ENCODE measurements at regions not wholly inside any gene's neighbourhood (a gene's known extent, or its start where the extent isn't known, plus 50 kb on each side); places are given as distances from the start of the nearest gene placed in this dataset.

DNA sequence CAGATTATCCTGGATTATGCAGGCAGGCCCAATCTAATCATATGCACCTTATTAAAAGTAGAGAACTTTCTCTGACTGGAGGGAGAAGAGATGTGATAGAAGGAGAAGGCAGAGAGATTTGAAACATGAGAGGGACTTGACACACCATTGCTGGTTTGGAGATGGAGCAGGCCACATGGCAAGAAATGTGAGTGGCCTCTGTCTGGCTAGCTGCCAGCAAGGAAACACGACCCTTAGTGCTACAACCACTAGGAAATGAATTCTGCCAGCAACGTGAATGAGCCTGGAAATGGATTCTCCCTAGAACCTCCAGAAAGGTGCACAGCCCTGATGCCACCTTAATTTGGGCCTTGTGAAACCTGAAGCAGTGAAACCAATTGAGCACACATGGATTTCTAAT lies 79.5 kb upstream of the MBNL3 start:
- Histone ChIP-seq H3K9me3 (ENCODE audit: control extremely low read depth in 1 of 3, control insufficient read depth in 2 of 3, insufficient read depth in 1 of 3, low read length in 2 of 3) (no peaks in the 10 kb centered on the region), H3K79me2 (ENCODE audit: control insufficient read depth, insufficient read depth, low read length) (no peaks in the 10 kb centered on the region), H3K36me3 (replicated peaks in 1 of 2; ENCODE audit: control extremely low read depth in 1 of 2, control insufficient read depth in 1 of 2, extremely low read depth in 1 of 2, insufficient read depth in 2 of 2, low read length in 1 of 2) (no peaks in the 10 kb centered on the region), H2AFZ (ENCODE audit: insufficient read depth, low read depth, low read length, poor library complexity, severe bottlenecking) (no peak overlapping the region), H4K20me1 (ENCODE audit: control insufficient read depth, insufficient read depth, low read length, poor library complexity, severe bottlenecking) (no peaks in the 10 kb centered on the region), H3K9ac (ENCODE audit: low read length) (no peak overlapping the region), H3K4me2 (replicated peaks; ENCODE audit: low read depth, low read length, poor library complexity, severe bottlenecking) (no peak overlapping the region), H3K27ac (ENCODE audit: low read length in 2 of 2) (no peak overlapping the region), H3K27me3 (replicated peaks in 1 of 4; ENCODE audit: control extremely low read depth in 1 of 4, control insufficient read depth in 3 of 4, insufficient read depth in 4 of 4, low read length in 3 of 4) (no peaks in the 10 kb centered on the region), H3K4me3 (ENCODE audit: control extremely low read depth in 1 of 5, extremely low read depth in 1 of 5, insufficient read depth in 1 of 5, low read depth in 2 of 5, low read length in 4 of 5) (no peak overlapping the region), H3K4me1 (ENCODE audit: control insufficient read depth in 2 of 2, insufficient read depth in 2 of 2, low read length in 2 of 2) (peaks cover 0 to 3% of the 10 kb centered on the region in 2 donors)
- ChIA-PET POLR2A (no interaction called here), CTCF (interaction anchor here (1.2 kb wide), 1 partner anchor 276 kb away, joined by 3 read pairs; no protein-coding TSS in a partner anchor)
- Mint-ChIP-seq H3K4me3 (no peak overlapping the region), H3K27ac (no peak overlapping the region), H3K9me3 (ENCODE audit: insufficient read depth) (no peaks in the 10 kb centered on the region), H3K27me3 (no peaks in the 10 kb centered on the region), H3K4me1 (peaks cover 6% of the 10 kb centered on the region)
- TF ChIP-seq, protein P1, sequence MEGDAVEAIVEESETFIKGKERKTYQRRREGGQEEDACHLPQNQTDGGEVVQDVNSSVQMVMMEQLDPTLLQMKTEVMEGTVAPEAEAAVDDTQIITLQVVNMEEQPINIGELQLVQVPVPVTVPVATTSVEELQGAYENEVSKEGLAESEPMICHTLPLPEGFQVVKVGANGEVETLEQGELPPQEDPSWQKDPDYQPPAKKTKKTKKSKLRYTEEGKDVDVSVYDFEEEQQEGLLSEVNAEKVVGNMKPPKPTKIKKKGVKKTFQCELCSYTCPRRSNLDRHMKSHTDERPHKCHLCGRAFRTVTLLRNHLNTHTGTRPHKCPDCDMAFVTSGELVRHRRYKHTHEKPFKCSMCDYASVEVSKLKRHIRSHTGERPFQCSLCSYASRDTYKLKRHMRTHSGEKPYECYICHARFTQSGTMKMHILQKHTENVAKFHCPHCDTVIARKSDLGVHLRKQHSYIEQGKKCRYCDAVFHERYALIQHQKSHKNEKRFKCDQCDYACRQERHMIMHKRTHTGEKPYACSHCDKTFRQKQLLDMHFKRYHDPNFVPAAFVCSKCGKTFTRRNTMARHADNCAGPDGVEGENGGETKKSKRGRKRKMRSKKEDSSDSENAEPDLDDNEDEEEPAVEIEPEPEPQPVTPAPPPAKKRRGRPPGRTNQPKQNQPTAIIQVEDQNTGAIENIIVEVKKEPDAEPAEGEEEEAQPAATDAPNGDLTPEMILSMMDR (IDR thresholded peaks at IDR 0.05), result no peak
- TF ChIP-seq EZH2 (IDR thresholded peaks at IDR 0.05; ENCODE audit: borderline replicate concordance, insufficient read depth, low read depth, low read length, poor library complexity, severe bottlenecking), result no peak
- no peak for ATAC-seq (ENCODE audit: low read depth)
- no peak for DNase-seq
- intact Hi-C loops (cut with micrococcal nuclease), result no loop called here
- 60% methylated on average over 2 of the region's 2 CpGs for WGBS (ENCODE audit: insufficient coverage)

DNA sequence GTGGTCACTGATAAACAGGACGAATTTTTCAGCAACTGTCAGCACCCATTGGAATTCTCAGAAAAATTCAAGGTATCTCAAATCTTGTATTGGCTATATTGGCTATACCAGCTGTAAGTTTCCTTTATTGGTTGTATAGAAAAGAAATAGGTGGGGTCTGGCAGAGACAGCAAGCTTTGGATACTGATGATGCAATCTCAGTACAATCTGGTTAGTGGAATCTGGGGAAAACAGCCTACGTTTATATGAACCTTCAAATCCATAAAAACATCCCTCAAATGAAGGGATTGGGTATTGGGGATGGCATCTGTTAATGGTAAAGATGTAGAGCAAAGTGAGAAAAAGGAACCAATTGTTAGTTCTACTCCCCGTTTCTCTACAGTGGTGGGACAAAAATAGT lies 76.4 kb upstream of the MBNL3 start:
- no peak for ATAC-seq (ENCODE audit: low read depth)
- Histone ChIP-seq H3K4me3 (ENCODE audit: control extremely low read depth in 1 of 5, extremely low read depth in 1 of 5, insufficient read depth in 1 of 5, low read depth in 2 of 5, low read length in 4 of 5) (no peak overlapping the region), H3K9ac (ENCODE audit: low read length) (no peak overlapping the region), H3K27me3 (replicated peaks in 1 of 4; ENCODE audit: control extremely low read depth in 1 of 4, control insufficient read depth in 3 of 4, insufficient read depth in 4 of 4, low read length in 3 of 4) (no peaks in the 10 kb centered on the region), H3K36me3 (replicated peaks in 1 of 2; ENCODE audit: control extremely low read depth in 1 of 2, control insufficient read depth in 1 of 2, extremely low read depth in 1 of 2, insufficient read depth in 2 of 2, low read length in 1 of 2) (no peaks in the 10 kb centered on the region), H2AFZ (ENCODE audit: insufficient read depth, low read depth, low read length, poor library complexity, severe bottlenecking) (no peak overlapping the region), H3K79me2 (ENCODE audit: control insufficient read depth, insufficient read depth, low read length) (no peaks in the 10 kb centered on the region), H3K27ac (ENCODE audit: low read length in 2 of 2) (no peak overlapping the region), H4K20me1 (ENCODE audit: control insufficient read depth, insufficient read depth, low read length, poor library complexity, severe bottlenecking) (no peaks in the 10 kb centered on the region), H3K4me1 (ENCODE audit: control insufficient read depth in 2 of 2, insufficient read depth in 2 of 2, low read length in 2 of 2) (peaks cover 0 to 3% of the 10 kb centered on the region in 2 donors), H3K9me3 (ENCODE audit: control extremely low read depth in 1 of 3, control insufficient read depth in 2 of 3, insufficient read depth in 1 of 3, low read length in 2 of 3) (no peaks in the 10 kb centered on the region), H3K4me2 (replicated peaks; ENCODE audit: low read depth, low read length, poor library complexity, severe bottlenecking) (no peak overlapping the region)
- TF ChIP-seq EZH2 (IDR thresholded peaks at IDR 0.05; ENCODE audit: borderline replicate concordance, insufficient read depth, low read depth, low read length, poor library complexity, severe bottlenecking), result no peak
- TF ChIP-seq, protein P1 (IDR thresholded peaks at IDR 0.05), result no peak
- intact Hi-C loops (cut with micrococcal nuclease), result no loop called here
- H3K27ac Mint-ChIP-seq, result no peak overlapping the region
- H3K4me1 Mint-ChIP-seq, result peaks cover 6% of the 10 kb centered on the region
- no peaks in the 10 kb centered on the region for H3K9me3 Mint-ChIP-seq (ENCODE audit: insufficient read depth)
- POLR2A ChIA-PET, result no interaction called here
- H3K27me3 Mint-ChIP-seq, result no peaks in the 10 kb centered on the region
- no CpG with 5 or more reads among the region's 3 CpGs for WGBS (ENCODE audit: insufficient coverage)
- H3K4me3 Mint-ChIP-seq, result no peak overlapping the region
- DNase-seq, result no peak
- CTCF ChIA-PET, result no interaction called here

Data from B cell (primary cell).